ENCODE measurements at regions not wholly inside any gene's neighbourhood (a gene's known extent, or its start where the extent isn't known, plus 50 kb on each side); places are given as distances from the start of the nearest gene placed in this dataset.
"Not testable (repeated sequence)": the region's sequence is repeated elsewhere in the genome, so short reads cannot be mapped to it uniquely, and the experiment has no call there.

DNA sequence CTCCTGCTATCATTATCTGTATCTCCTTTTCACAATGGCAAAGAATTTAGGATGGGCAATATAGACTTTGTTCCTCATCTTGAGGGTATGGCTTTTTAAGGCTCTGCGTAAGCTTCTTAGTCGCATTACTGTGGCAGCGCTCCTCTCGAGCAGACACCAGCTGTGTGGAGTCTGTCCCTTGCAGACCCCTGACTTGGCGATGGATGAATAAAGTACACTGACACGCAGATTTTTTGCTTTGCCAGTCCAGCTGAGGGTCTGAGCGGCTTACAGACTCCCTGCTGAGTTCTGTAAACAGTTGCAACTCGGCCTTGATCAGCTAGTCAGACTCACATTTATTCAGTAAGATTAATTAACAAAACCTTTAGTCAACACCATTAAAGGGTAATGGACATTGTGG is 390.0 kb upstream of the CNTN5 start:
- DNase-seq = no peak

DNA sequence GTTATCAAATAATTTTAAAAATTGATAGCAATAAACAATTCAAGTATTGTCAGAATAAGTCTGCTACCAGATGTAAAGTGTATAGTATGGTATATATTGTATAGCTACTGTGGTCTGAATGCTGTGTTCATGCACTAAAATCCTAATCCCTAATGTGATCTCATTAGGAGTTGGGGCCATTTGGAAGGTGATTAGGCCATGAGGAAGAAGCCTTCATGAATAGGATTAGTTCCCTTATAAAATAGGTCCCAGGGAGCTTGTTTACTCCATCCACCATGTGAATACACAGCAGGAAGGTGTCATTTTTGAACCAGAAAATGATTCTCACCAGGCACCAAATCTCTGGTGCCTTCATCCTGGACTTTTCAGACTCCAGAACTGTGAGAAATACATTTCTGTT is 363.0 kb upstream of the CNTN5 start:
- no peak for DNase-seq

DNA sequence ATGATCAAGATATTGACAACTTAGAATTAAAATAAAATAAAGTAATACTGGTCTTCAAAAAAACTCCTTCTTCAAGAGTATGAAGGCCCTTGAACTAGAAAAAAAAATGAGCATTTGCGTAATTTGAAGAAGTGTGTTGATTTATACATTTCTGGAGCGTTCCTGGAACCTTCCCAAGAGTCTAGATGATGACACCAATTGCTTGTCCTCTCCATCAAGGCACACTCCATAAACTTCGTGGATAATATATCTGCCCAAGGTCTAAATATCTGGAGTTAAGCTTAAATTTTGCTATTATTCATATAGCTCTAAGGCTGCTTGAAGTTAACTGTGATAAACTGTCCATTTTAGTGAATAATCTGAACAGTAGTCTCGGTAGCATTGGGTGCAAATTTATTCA is 361.3 kb upstream of the CNTN5 start:
- no peak for DNase-seq

DNA sequence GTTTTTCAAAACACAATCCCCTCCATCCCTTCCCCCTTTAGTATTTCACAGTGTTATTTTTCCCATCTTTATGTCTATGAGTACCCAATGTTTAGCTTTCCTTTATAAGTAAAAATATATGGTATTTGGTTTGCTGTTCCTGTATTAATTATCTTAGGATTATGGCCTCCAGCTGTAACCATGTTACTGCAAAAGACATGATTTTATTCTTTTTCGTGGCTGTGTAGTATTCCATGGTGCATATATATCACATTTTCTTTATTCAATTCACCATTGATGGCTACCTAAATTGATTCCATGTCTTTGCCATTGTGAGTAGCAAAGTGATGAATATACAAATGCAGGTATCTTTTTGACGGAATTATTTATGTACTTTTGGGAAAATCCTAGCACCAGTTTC is 346.4 kb upstream of the CNTN5 start:
- DNase-seq = no peak

DNA sequence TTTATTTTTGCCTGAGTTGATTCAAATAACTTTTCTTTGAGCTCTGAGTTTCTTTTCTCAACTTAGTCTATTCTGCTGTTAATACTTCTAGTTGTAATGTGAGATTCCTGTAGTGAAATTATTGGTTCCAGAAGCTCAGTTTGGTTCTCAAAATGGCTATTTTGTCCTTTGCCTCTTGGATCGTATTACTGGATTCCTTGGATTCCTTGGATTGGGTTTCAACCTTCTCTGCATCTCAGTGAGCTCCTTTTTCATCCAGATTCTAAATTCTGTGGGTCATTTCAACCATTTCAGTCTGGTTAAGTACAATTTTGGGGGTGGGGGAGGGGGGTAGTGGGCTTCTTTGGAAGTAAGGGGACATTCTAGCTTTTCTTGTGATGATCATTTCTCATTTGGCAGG is 341.1 kb upstream of the CNTN5 start:
- DNase-seq = no peak

DNA sequence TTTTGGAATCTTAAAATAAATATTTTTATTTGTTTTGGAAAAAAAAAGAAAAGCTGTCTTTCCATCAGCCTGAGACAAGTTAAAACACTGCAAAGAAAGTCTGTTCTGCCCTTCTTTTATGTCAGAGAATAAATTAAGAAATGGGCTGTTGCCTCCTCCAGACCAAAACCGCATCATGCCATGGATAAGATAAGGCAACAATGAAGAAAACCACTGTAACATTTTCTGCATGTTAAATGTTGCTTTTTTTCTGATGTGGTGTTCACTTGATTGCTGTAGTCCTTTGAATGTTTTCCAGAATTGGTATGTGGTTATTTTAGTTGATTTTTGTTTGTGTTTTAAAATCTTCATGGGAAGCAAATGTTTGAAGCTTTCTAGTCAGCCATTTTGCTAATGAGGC is 319.2 kb upstream of the CNTN5 start:
- DNase-seq = no peak

DNA sequence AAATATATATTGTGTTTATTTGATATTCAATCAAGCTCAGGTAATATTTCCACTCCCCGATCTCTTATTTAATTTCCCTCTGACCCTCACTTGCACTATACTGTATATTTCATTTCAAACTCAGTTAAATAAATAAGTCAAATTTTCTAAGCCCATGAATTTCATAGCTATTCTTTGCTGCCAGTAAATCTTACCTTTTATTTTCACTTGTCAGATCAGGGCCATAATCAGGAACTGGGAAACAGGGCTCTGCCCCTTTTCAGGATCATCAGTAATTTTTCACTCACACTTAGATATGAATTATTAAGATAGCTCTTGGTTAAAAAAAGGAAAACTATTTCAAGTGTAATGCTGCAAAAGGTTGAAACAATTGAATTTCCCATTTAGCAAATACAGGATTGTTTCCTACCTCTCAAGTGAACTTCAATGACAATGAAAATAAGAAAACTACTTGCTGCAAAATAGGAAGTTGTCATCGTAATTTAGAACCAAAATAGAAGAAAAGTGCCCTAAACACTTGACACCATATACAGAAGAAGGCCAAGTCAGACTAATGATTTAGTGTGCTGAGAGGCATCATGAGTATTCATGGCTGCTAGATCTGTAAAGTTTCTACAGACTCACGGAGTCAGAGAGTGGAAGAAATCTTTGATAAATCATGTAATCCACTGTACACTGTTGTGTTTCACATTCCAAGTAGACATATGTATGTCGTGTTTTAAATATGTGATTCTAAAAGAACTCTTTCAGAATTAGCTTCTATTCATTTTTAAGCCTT is 316.8 kb upstream of the CNTN5 start:
- DNase-seq = no peak

DNA sequence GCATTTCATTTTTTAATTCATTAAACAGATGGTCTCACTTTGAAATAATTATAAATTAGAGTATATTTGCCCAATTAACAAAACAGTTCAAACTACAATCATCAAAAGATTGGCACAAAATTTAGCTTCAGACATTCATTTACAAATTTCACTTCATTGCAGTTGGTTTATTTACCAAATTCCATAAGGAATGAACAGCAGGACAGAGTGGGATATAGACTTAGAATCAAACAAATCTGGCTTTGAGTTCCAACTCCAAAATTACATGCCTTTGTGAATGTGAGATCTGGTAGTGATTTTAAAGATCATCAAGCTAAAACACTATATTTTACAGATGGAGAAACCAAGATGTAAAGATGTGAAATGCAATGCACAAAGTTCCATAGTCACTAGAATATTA is 310.7 kb upstream of the CNTN5 start:
- DNase-seq = no peak

DNA sequence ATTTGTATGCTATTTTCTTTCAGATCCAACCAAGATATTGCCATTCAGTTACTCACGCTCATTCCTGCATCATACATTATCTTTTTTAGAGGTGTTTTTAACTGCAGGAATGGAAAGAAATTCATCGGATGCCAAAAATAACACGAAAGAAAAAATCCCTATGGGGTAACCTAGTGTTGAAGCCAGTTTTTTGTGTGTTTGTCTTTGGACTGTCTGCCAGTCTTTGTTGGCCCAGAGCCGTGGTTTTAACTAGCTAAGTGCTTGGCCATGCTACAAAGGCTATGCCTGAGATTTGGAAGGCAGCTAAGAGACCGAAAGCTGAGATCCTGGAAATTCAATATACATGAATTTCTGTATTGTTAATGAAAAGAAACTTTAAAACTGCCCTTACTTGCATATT is 309.8 kb upstream of the CNTN5 start:
- DNase-seq = peak; percentile 22

DNA sequence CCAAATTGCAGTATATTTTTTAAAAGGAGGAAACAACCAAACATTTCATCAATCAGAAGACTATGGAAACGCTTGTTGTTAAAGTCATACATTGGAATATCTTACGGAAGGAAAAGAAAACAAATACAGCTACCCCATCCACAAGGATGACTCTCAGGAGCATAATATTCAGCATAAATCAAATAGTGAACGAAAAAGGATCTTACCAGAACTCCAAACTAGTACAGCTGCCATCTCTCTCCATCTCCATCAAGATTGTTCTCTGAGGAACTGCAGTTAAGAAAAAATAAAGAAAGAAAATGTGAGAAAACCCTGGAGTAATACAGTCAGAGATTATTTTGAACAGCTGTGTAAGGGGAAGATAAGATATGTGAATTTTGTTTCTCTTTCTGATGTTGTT is 299.8 kb upstream of the CNTN5 start:
- DNase-seq = no peak

DNA sequence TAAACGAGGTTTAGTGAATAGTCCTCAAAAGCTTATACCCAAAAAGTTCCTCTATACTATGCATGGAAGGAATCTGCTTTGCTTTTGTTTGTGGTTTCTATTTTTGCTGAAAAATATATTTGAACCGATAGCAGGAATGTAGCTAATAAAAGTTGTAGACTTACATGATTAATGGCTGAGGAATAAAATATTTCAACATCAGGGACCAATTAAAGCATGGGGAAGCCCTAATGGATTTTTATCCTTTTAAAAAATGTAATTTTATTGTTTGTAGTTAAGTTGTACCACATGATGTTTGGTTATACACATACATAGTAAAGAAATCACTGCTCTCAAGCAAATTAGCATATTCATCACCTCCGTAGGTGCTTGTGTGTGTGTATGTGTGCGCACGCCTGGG is 295.3 kb upstream of the CNTN5 start:
- DNase-seq = no peak

DNA sequence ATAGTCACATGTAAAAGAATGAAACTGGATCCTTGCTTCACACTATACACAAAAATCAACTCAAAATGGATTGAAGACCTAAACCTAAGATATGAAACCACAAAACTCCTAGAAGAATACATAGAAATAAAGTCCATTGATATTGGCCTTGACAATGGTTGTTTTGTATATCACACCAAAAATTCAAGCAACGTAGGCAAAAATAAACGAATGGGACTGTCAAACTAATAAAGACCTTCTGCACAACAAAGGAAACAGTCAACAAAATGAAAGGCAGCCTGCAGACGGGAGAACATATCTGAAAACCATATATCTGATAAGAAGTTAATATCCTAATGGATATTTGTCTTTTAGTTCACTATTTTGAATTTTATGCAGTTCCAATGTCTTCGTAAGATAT is 292.3 kb upstream of the CNTN5 start:
- no peak for DNase-seq

DNA sequence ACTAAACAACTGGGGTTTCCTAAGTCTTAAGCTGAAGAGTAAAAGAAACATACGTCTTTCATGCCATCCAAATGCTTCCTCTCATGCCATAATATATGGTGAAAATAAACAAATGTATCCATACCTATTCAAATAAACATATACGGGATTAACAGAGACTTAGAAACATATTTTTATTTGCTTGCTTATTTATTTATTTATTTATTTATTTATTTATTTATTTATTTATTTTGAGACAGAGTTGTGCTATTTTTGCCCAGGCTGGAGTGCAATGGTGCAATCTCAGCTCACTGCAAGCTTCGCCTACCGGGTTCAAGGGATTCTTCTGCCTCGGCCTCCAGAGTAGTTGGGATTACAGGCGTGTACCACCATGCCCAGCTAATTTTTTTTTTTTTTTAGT is 291.6 kb upstream of the CNTN5 start:
- DNase-seq = no peak

DNA sequence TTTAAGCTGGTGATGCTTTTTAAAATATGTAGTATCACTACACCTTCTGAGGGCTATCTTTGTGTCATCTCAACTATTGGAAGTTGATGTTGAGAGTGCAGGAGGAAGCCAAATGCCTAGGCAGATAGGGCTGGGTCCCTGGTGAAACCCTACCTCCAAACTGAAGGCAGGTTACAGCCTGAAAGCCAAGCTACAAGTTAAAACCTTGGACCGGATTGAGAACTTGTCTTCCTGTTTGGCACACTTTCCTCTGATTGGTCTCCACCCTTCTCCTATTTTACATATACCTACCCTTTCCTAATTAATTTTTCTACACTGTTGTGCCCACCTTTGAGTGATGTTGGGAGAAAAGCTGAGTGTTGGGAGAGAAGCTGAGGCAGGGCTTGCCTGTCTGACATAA is 287.8 kb upstream of the CNTN5 start:
- no peak for DNase-seq

DNA sequence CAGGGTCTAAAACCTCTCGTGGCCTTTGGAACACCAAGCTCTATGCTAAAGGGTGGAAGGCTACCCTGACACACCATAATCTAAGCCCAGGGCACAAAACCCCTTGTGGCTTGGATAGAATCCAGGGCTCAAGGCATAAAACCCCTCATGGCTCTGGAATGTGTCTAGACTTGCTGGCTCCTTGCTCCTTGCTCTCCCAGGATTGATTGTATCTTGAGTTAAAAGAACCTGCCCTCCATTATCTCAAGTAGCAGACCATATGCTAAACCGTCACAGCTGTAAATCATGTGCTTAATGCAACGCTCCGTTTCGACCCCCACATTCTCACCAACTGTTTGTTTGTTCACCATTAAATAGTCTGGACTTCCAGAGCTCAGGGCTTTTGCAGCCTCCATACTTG is 287.4 kb upstream of the CNTN5 start:
- DNase-seq = not testable (repeated sequence)

DNA sequence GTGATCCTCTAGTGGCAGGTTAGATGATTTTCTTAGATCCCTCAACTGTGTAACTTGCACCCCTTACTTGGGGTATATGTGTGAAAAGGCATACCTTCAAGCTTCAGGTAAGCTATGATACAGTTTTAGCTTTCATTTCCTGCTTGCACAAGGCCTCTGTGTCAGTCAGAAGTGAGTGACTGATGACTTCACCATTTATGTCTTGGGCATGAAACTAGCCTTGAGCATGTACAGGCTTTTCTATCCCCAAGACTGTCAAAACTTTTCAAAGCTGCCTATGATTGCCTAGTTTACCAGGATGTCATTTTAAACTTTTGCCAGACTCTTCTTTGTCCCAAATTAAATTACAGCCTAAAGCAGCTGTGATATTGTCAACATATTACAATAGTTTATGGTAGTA is 286.1 kb upstream of the CNTN5 start:
- no peak for DNase-seq

DNA sequence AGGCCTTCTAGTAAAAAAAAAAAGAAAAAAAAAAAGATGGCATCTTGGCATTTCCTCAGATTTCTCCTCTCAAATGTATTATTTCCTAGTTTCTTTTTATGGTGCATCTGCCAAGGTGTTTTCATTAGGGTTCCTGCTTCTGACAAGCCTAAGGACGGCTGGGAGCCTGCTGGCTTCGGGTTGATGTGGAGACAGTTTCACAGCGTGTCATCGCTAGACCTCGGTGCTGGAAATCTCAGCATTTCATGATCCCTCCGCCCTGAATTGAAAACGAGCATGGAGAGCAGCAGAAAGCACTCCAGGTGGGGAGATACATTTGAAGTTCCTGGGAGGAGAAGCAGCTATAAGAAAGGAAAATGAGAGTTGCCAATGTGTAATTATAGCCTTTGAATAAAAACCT is 283.9 kb upstream of the CNTN5 start:
- no peak for DNase-seq

DNA sequence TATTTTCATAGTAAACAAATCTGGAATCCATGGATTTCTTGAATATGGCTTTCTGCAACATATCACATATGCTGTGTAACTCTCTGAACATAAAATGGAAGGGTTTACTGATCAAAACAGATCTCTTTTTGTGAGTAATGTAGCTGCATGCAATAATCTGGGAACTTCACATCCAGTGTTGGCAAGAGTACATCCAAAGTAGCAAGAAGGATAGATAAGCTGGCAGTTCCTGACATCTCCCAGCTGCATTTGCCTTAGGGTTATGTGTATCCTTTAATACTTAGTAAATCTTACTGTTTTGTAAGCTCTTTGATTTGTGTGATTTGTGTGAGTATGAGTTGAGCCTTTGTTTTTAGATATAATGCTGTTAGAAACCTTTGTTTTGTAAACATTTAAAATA is 280.4 kb upstream of the CNTN5 start:
- DNase-seq = no peak

DNA sequence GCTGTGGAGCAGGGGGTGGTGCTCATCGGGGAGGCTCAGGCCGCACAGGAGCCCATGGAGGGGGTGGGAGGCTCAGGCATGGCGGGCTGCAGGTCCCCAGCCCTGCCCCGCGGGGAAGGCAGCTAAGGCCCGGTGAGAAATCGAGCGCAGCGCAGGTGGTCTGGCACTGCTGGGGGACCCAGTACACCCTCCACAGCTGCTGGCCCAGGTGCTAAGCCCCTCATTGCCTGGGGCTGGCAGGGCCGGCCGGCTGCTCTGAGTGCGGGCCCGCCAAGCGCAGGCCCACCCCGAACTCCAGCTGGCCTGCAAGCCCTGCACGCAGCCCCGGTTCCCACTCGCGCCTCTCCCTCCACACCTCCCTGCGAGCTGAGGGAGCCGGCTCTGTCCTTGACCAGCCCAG is 257.3 kb upstream of the CNTN5 start:
- DNase-seq = not testable (repeated sequence)

DNA sequence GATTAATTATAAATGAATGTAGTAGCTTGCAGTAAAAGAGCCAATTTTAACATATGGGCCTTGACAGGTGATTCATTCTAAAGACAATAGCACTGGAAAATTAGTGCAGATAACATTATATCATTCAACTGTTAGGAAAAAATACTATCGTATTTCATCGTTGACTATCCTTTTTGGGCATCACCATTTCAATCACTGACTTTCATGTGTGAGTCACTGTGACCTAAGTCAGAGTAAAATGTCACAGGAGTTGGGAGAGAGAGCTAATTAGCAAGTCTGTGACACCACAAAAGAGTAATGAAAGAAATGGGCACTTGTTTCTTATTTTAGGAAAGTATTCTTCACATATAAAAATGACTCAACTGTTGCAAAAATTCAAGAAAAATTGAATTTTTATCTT is 253.8 kb upstream of the CNTN5 start:
- no peak for DNase-seq

DNA sequence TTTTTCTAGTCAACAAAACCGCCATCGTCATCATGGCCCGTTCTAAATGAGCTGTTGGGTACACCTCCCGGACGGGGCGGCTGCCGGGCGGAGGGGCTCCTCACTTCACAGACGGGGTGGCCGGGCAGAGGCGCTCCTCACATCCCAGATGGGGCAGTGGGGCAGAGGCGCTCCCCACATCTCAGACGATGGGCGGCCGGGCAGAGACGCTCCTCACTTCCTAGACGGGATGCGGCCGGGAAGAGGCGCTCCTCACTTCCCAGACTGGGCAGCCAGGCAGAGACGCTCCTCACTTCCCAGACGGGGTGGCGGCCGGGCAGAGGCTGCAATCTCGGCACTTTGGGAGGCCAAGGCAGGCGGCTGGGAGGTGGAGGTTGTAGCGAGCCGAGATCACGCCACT is 250.7 kb upstream of the CNTN5 start:
- not testable (repeated sequence) for DNase-seq

DNA sequence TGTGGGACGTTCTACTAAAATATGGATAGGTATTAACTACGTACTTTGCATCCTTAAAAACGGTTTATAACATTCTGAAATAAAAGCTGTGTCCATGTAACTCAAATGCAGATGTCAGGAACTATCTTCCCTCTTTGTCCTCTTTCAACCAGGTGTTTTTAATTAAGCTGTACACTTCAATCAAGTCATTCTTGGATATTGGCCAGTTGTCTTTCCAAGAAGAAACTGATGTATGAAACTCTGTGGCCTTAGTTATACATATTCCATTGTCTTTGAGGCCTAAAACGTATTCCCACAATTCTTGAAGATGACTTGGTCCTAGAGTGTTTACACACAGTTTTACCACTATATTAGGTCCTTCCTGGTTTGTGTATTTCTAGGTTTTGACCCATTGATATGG is 249.0 kb upstream of the CNTN5 start:
- no peak for DNase-seq

DNA sequence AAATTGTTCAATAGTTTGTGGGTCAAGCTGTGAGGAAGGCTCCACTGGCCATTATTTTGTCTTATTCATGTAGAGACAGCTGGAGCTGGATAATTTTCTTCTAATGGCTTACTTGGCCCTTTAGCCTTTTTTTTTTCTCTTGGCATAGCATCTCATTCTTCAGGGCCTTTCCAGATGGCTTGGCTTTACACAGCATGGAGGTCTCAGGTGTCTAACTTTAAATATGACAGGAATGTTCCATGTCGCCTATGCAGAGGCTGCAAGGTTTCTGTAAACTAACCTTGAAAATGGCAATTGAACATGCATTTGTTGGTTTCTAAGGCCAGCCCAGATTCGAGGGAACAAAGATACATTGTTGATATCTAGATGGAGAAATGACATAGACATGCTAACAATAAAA is 247.9 kb upstream of the CNTN5 start:
- no peak for DNase-seq

DNA sequence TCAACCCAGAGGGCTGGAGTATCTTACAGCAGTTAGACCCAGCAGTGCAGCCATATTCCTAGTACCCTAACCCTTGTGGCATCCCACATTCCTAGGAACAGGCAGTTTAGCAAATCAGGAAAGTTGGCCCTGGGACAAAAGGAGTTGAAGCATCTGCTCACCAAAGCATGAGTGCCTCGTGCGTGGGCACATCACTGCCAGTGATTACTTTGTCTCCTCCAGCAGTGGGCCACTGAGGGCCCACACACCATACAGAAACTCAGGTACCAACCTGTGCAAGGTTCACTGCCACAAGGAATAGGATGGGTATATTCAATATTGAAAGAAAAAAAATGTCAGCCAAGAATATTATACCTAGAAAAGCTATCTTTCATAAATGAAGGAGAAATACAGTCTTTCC is 227.5 kb upstream of the CNTN5 start:
- no peak for DNase-seq

DNA sequence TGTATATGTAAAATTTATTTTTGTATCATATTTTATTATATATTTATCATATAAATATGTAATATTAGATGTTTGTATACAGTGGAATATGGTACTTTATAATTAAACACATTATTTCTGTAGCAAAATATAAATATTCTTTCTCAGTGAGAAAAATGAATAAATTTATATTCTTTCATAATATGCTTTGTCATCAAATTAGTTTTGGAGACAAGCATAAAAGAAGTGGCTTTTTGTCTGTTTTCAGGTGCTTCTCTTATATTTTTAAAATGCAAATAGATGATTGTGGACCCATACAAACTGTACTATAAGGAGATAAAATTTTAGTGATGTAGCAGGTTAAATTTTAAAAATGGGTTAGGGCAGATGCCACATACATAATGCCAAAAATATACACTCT is 222.4 kb upstream of the CNTN5 start:
- no peak for DNase-seq

DNA sequence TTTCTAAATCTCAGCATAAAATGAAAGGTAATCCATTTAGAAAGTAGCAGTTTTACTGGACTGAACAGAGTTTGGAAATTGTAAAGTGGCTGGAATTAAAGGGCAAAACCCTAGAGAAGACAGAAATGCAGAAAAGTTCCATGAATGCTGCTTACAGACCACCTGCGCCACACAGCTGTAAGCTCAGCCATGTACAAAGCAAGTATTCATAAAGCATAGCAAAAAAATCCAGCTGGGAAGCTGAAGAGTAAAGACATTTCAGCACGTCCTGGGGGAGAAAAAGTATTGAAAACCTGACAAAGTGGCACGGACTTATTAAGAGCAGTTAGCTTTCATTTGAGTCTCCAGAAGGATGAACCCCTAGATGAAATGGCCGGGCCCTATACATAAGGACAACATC is 220.1 kb upstream of the CNTN5 start:
- DNase-seq = peak; percentile 17
